H9 (cell line): ENCODE measurements at regions not wholly inside any gene's neighbourhood (a gene's known extent, or its start where the extent isn't known, plus 50 kb on each side); places are given as distances from the start of the nearest gene placed in this dataset.

Experiments
- DNase-seq: peaks from one replicate; pipeline ENCODE4 v3.0.0-alpha.2; 2017
- H2AFZ ChIP-seq: one replicate; pipeline ENCODE4 v1.6.1; 2013; ENCODE audit warnings: mild to moderate bottlenecking, low read length, control low read depth, moderate library complexity
- H2AK5ac ChIP-seq: 2 replicates; pipeline ENCODE4 v1.6.1; 2013; ENCODE audit warnings: low read length, control low read depth, mixed read lengths; ENCODE audit not compliant: insufficient read length
- H2BK120ac ChIP-seq: one replicate; pipeline ENCODE4 v1.6.1; 2013; ENCODE audit warnings: low read depth, mild to moderate bottlenecking, low read length, control low read depth, inconsistent platforms; ENCODE audit not compliant: poor library complexity, severe bottlenecking
- H2BK12ac ChIP-seq: 2 replicates; pipeline ENCODE4 v1.6.1; 2013; ENCODE audit warnings: low read length, control low read depth, mixed read lengths, low read depth; ENCODE audit not compliant: insufficient read length
- H2BK15ac ChIP-seq: 2 replicates; pipeline ENCODE4 v1.6.1; 2013; ENCODE audit warnings: low read depth, low read length, control low read depth
- H2BK20ac ChIP-seq: one replicate; pipeline ENCODE4 v1.6.1; 2013; ENCODE audit warnings: low read depth, mild to moderate bottlenecking, low read length, control low read depth, inconsistent platforms; ENCODE audit not compliant: poor library complexity, severe bottlenecking
- H2BK5ac ChIP-seq: 2 replicates; pipeline ENCODE4 v1.6.1; 2013; ENCODE audit warnings: low read length, control low read depth, mixed read lengths; ENCODE audit not compliant: insufficient read length
- H3K14ac ChIP-seq: 2 replicates; pipeline ENCODE4 v1.6.1; 2013; ENCODE audit warnings: low read length, control low read depth; ENCODE audit not compliant: insufficient read depth
- H3K18ac ChIP-seq: 2 replicates; pipeline ENCODE4 v1.6.1; 2013; ENCODE audit warnings: low read depth, mild to moderate bottlenecking, mixed read lengths, low read length, control low read depth; ENCODE audit not compliant: insufficient read length
- H3K23ac ChIP-seq: 2 replicates; pipeline ENCODE4 v1.6.1; 2013; ENCODE audit warnings: low read length, control low read depth, mixed read lengths, low read depth; ENCODE audit not compliant: insufficient read length
- H3K23me2 ChIP-seq: 2 replicates; pipeline ENCODE4 v1.6.1; 2013; ENCODE audit warnings: low read depth, mild to moderate bottlenecking, mixed read lengths, low read length, control low read depth; ENCODE audit not compliant: insufficient read length, poor library complexity, severe bottlenecking
- H3K27ac ChIP-seq: 2 replicates; pipeline ENCODE4 v1.5.1; 2013; ENCODE audit warnings: low read length, control low read depth, mixed read lengths, low read depth; ENCODE audit not compliant: insufficient read length
- H3K27me3 ChIP-seq: 2 replicates; pipeline ENCODE4 v1.6.1; 2013; ENCODE audit warnings: low read length, control low read depth, inconsistent platforms; ENCODE audit not compliant: insufficient read depth
- H3K4ac ChIP-seq: 2 replicates; pipeline ENCODE4 v1.6.1; 2013; ENCODE audit warnings: low read depth, mild to moderate bottlenecking, control low read depth, inconsistent platforms, low read length, moderate library complexity
- H3K4me1 ChIP-seq: 2 replicates; pipeline ENCODE4 v1.6.1; 2013; ENCODE audit warnings: low read length, control low read depth, inconsistent platforms; ENCODE audit not compliant: insufficient read depth
- H3K4me2 ChIP-seq: 2 replicates; pipeline ENCODE4 v1.6.1; 2013; ENCODE audit warnings: low read length, control low read depth, mixed read lengths; ENCODE audit not compliant: insufficient read length, insufficient read depth
- H3K56ac ChIP-seq: 2 replicates; pipeline ENCODE4 v1.6.1; 2013; ENCODE audit warnings: low read depth, mild to moderate bottlenecking, mixed read lengths, low read length, control low read depth; ENCODE audit not compliant: insufficient read length
- H3K79me1 ChIP-seq: 2 replicates; pipeline ENCODE4 v1.6.1; 2013; ENCODE audit warnings: low read depth, mild to moderate bottlenecking, moderate library complexity, low read length, control low read depth, inconsistent platforms; ENCODE audit not compliant: insufficient read depth, poor library complexity, severe bottlenecking
- H3K79me2 ChIP-seq: 2 replicates; pipeline ENCODE4 v1.6.1; 2013; ENCODE audit warnings: low read length, control low read depth, inconsistent platforms; ENCODE audit not compliant: insufficient read depth
- H3K9ac ChIP-seq: 2 replicates; pipeline ENCODE4 v1.6.1; 2013; ENCODE audit warnings: low read length, control low read depth, mixed read lengths; ENCODE audit not compliant: insufficient read length; ENCODE audit errors: extremely low read depth
- H3K9me3 ChIP-seq: one replicate; pipeline ENCODE4 v1.6.1; 2013; ENCODE audit warnings: low read depth, low read length, inconsistent platforms; ENCODE audit not compliant: control insufficient read depth
- H3T11ph ChIP-seq: one replicate; pipeline ENCODE4 v1.6.1; 2013; ENCODE audit warnings: mild to moderate bottlenecking, low read length, control low read depth, inconsistent platforms
- H4K20me1 ChIP-seq: one replicate; pipeline ENCODE4 v1.6.1; 2013; ENCODE audit not compliant: control insufficient read depth, insufficient read length, insufficient read depth
- H4K5ac ChIP-seq: 2 replicates; pipeline ENCODE4 v1.6.1; 2013; ENCODE audit warnings: low read depth, mild to moderate bottlenecking, mixed read lengths, low read length, control low read depth; ENCODE audit not compliant: insufficient read length
- H4K8ac ChIP-seq: replicated peaks from 2 replicates; pipeline ENCODE4 v1.6.1; 2013; ENCODE audit warnings: low read length, control low read depth, mixed read lengths, low read depth; ENCODE audit not compliant: insufficient read length
- H4K91ac ChIP-seq: 2 replicates; pipeline ENCODE4 v1.6.1; 2013; ENCODE audit warnings: low read depth, mild to moderate bottlenecking, moderate library complexity, mixed read lengths, low read length, control low read depth; ENCODE audit not compliant: insufficient read length
- H3K27ac Mint-ChIP-seq, 3 experiments: 2 replicates in 2 of 3; 3 replicates in 1 of 3; pipeline ENCODE4 v1.8.0; 2020 to 2021; ENCODE audit warnings: mixed read lengths in 3 of 3, mild to moderate bottlenecking in 1 of 3, moderate library complexity in 1 of 3
- H3K27me3 Mint-ChIP-seq: 2 replicates; pipeline ENCODE4 v1.8.0; 2021; ENCODE audit warnings: low read depth, mild to moderate bottlenecking, moderate library complexity, mixed read lengths
- H3K36me3 Mint-ChIP-seq, 3 experiments: 2 replicates in 2 of 3; 3 replicates in 1 of 3; pipeline ENCODE4 v1.8.0; 2020 to 2021; ENCODE audit warnings: low read depth in 3 of 3, mixed read lengths in 3 of 3; ENCODE audit not compliant: insufficient read depth in 1 of 3
- H3K4me1 Mint-ChIP-seq, 2 experiments: 2 replicates each; pipeline ENCODE4 v1.8.0; 2020; ENCODE audit warnings: mixed read lengths in 2 of 2
- H3K4me3 Mint-ChIP-seq, 2 experiments: 2 replicates in 1 of 2; 3 replicates in 1 of 2; pipeline ENCODE4 v1.8.0; 2020 to 2021; ENCODE audit warnings: mild to moderate bottlenecking in 2 of 2, mixed read lengths in 2 of 2, moderate library complexity in 1 of 2
- H3K9me3 Mint-ChIP-seq, 2 experiments: 2 replicates in 1 of 2; 3 replicates in 1 of 2; pipeline ENCODE4 v1.8.0; 2020; ENCODE audit warnings: mild to moderate bottlenecking in 2 of 2, mixed read lengths in 2 of 2, moderate library complexity in 1 of 2
- WGBS: extraction: QIAGEN DNeasy Blood & Tissue Kit; methylation state at CpG from one replicate; pipeline ENCODE4 v1.1.7; 2013; ENCODE audit warnings: missing lambda C conversion rate, low lambda C conversion rate, mixed read lengths; ENCODE audit not compliant: insufficient read length; ENCODE audit errors: extremely low coverage; 5-methylcytosine and 5-hydroxymethylcytosine counted together
- TF ChIP-seq, protein P1 (sequence below): fragments of 200-600 bp; sonication (generic); conservative IDR thresholded peaks from 3 replicates; pipeline ENCODE4 v1.8.0; 2021; ENCODE audit warnings: antibody characterized with exemption, mild to moderate bottlenecking

DNA sequence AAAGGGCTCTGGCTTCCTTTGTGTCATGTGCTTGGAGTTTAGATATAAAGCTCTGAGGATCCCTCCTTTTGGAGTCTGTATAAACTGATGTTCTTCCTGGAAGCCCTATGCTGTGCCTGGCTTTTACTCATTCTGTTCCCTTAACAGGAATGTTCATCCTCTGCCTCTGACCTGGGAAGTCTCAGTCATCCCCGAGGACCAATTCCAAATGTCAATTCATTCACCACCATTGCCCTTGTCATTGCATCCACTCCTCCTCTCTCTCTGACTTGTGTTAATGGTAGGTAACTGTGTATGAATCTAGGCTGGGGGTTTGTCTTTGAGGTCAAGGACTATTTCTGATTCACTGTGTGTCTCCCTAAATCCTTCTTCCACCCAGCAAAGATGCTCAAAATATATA is 204.2 kb upstream of the CAMK1G start:
- no peak overlapping the region for H3T11ph ChIP-seq
- no peaks in the 10 kb centered on the region for H3K9me3 Mint-ChIP-seq
- H3K27me3 ChIP-seq, result no peaks in the 10 kb centered on the region
- H4K91ac ChIP-seq, result no peak overlapping the region
- DNase-seq, result no peak
- no CpG with 5 or more reads among the region's 1 CpG for WGBS
- TF ChIP-seq, protein P1, sequence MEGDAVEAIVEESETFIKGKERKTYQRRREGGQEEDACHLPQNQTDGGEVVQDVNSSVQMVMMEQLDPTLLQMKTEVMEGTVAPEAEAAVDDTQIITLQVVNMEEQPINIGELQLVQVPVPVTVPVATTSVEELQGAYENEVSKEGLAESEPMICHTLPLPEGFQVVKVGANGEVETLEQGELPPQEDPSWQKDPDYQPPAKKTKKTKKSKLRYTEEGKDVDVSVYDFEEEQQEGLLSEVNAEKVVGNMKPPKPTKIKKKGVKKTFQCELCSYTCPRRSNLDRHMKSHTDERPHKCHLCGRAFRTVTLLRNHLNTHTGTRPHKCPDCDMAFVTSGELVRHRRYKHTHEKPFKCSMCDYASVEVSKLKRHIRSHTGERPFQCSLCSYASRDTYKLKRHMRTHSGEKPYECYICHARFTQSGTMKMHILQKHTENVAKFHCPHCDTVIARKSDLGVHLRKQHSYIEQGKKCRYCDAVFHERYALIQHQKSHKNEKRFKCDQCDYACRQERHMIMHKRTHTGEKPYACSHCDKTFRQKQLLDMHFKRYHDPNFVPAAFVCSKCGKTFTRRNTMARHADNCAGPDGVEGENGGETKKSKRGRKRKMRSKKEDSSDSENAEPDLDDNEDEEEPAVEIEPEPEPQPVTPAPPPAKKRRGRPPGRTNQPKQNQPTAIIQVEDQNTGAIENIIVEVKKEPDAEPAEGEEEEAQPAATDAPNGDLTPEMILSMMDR, result no peak
- no peak overlapping the region for H3K27ac ChIP-seq
- H3K18ac ChIP-seq, result no peak overlapping the region
- no peak overlapping the region for H2BK120ac ChIP-seq
- no peak overlapping the region for H3K4me2 ChIP-seq
- H2BK12ac ChIP-seq, result no peak overlapping the region
- H2AK5ac ChIP-seq, result no peak overlapping the region
- H3K9me3 ChIP-seq, result no peaks in the 10 kb centered on the region
- H3K4me3 Mint-ChIP-seq, result no peak overlapping the region
- H3K79me1 ChIP-seq, result no peaks in the 10 kb centered on the region
- H3K56ac ChIP-seq, result no peak overlapping the region
- no peaks in the 10 kb centered on the region for H3K79me2 ChIP-seq
- H3K4me1 Mint-ChIP-seq, result peaks cover 51 to 70% of the 10 kb centered on the region in 2 experiments
- H3K4ac ChIP-seq, result no peak overlapping the region
- H2BK5ac ChIP-seq, result no peak overlapping the region
- H3K23ac ChIP-seq, result no peak overlapping the region
- H2AFZ ChIP-seq, result no peak overlapping the region
- H3K36me3 Mint-ChIP-seq, result no peaks in the 10 kb centered on the region
- no peaks in the 10 kb centered on the region for H3K27me3 Mint-ChIP-seq
- no peak overlapping the region for H3K27ac Mint-ChIP-seq
- no peak overlapping the region for H4K5ac ChIP-seq
- no peak overlapping the region for H3K14ac ChIP-seq
- no peaks in the 10 kb centered on the region for H4K20me1 ChIP-seq
- no peaks in the 10 kb centered on the region for H3K23me2 ChIP-seq
- H2BK20ac ChIP-seq, result no peak overlapping the region
- H3K4me1 ChIP-seq, result peaks cover 18% of the 10 kb centered on the region
- no peak overlapping the region for H4K8ac ChIP-seq
- H3K9ac ChIP-seq, result no peak overlapping the region
- no peak overlapping the region for H2BK15ac ChIP-seq
